IPS-NIHi11 (cell line): ENCODE measurements at regions not wholly inside any gene's neighbourhood (a gene's known extent, or its start where the extent isn't known, plus 50 kb on each side); places are given as distances from the start of the nearest gene placed in this dataset.
"Not testable (repeated sequence)": the region's sequence is repeated elsewhere in the genome, so short reads cannot be mapped to it uniquely, and the experiment has no call there.

ENCODE experiments used
- DNase-seq: peaks from one replicate; pipeline ENCODE4 v3.0.0; 2012; ENCODE audit warnings: mixed read lengths, low spot score

GRCh38 chr10:111595173-111595572 lies 518.3 kb downstream of the ADRA2A start:
- no peak for DNase-seq

- DNase-seq: peak; percentile 68
Measured at GRCh38 chr10:111598433-111599059, 521.7 kb downstream of the ADRA2A start.

- DNase-seq: no peak
Measured at GRCh38 chr10:111599943-111600342, 523.1 kb downstream of the ADRA2A start.

- no peak for DNase-seq
Measured at GRCh38 chr10:111600772-111601171, 523.9 kb downstream of the ADRA2A start.

GRCh38 chr10:111612273-111612672 lies 535.4 kb downstream of the ADRA2A start:
- no peak for DNase-seq

- DNase-seq: no peak
Measured at GRCh38 chr10:111634191-111634590, 549.4 kb downstream of the GPAM start.

GRCh38 chr10:111646021-111646420 lies 537.5 kb downstream of the GPAM start:
- DNase-seq: no peak

- no peak for DNase-seq
Measured at GRCh38 chr10:111648046-111648445, 535.5 kb downstream of the GPAM start.

GRCh38 chr10:111649080-111649479 lies 534.5 kb downstream of the GPAM start:
- not testable (repeated sequence) for DNase-seq

GRCh38 chr10:111650088-111650487 lies 533.5 kb downstream of the GPAM start:
- DNase-seq: no peak

GRCh38 chr10:111656066-111656465 lies 527.5 kb downstream of the GPAM start:
- DNase-seq: no peak

- DNase-seq: no peak
Measured at GRCh38 chr10:111677759-111678158, 505.8 kb downstream of the GPAM start.

GRCh38 chr10:111686796-111687195 lies 496.8 kb downstream of the GPAM start:
- DNase-seq: no peak

GRCh38 chr10:111698711-111699110 lies 484.9 kb downstream of the GPAM start:
- no peak for DNase-seq

GRCh38 chr10:111703986-111704385 lies 479.6 kb downstream of the GPAM start:
- DNase-seq: no peak

- DNase-seq: no peak
Measured at GRCh38 chr10:111705021-111705420, 478.5 kb downstream of the GPAM start.

- no peak for DNase-seq
Measured at GRCh38 chr10:111706331-111706730, 477.2 kb downstream of the GPAM start.

GRCh38 chr10:111707076-111707475 lies 476.5 kb downstream of the GPAM start:
- no peak for DNase-seq

- DNase-seq: no peak
Measured at GRCh38 chr10:111709603-111710002, 474.0 kb downstream of the GPAM start.

GRCh38 chr10:111716032-111716431 lies 467.5 kb downstream of the GPAM start:
- DNase-seq: no peak

GRCh38 chr10:111724121-111724520 lies 459.4 kb downstream of the GPAM start:
- DNase-seq: no peak

GRCh38 chr10:111725050-111725449 lies 458.5 kb downstream of the GPAM start:
- DNase-seq: peak; percentile 31

- no peak for DNase-seq
Measured at GRCh38 chr10:111732166-111732785, 451.3 kb downstream of the GPAM start.
